ENCODE measurements at regions not wholly inside any gene's neighbourhood (a gene's known extent, or its start where the extent isn't known, plus 50 kb on each side); places are given as distances from the start of the nearest gene placed in this dataset.

DNA sequence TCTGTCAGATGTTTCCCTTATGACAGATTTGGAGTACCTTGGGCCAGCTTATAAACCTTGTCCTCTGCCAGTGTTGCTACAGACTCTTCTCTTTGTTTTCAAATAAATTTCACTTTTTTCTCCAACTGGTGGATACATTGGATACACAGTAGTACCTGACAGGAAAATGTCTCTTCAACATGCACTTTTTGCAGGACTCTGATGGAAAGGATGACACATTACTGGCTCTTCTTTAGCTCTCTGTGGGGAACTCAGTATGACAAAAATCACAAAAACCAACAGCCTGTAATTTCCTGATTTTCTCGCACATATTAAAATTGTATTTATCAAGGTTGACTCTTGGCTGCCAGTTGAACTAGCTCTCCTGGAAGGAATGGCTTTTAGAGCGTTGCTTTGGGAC lies 61.3 kb upstream of the GIMD1 start:
- DNase-seq (ENCODE audit: low spot score): no peak

DNA sequence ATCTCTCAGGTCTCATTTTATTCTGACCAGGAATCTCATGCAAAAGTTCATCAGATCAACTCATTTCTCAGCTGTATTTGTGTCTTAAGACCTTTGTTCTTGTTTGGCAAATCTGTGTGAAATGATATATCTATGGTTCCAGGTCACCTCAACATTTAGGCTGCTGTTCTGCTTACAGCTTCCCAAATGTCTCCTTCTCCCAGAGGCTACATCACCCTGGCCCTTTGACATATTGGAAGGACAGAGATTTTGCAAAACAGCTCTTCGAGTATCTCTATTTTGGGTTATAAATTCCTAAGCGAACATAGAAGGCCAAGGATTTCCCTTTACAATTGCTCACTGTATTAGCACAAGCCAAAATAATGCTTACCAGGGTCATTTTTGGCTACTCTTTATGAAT lies 57.5 kb upstream of the GIMD1 start:
- no peak for DNase-seq (ENCODE audit: low spot score)

DNA sequence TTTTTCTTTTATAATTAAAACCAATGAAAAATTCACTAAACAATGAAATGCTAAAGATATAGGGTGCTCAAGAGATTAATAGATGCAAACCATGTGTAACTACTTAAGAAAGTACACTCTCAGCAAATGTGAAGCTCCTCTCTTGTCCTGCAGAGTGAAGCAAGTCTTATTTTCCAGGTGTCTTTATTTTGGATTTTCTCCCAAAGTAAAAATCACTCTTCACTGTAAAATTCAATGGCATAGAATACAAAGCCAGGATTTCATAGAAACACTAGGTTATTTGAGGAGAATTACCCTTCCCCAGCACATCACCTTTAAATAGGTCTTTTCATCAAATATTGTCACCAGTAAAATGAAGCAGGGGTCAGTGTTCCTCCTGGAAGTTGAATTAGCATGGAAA lies 57.0 kb upstream of the GIMD1 start:
- DNase-seq (ENCODE audit: low spot score): no peak

DNA sequence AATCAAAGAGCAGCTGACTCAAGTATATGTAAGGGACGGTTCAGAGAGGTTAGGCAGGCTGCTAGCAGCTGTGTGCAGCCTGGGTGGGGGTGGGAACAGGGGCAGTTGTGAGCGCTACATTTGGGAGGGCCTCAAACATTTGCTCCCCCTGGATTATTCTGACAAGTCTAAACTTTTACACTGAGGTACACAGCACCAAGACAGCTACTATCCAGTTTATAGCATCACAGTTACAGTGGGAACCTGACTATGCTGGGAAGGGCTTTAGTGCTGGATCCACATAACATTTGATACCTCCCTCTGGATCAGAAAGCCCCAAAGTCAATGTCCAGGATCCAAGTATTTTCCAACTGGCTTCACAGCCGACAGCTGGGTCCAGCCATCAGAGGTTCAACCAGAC lies 55.8 kb upstream of the GIMD1 start:
- DNase-seq (ENCODE audit: low spot score): no peak

DNA sequence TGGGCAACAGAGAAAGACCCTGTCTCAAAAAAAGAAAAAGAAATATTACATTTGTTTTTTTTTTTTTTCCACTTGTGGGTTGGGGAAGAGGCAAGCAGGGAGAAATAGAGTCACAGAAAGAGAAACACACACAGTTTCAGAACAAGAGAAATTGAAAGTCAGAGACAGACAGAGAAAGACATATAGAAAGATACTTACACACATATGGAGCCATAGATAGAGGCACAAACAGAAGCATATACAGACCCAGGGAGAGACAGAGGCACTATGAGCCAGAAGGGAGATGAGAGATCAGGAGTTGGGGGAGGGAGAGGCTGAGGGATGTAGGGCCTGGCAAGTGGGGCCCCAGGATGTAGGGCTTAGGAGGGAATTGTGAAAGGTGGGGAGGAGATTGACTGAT lies 55.2 kb upstream of the GIMD1 start:
- no peak for DNase-seq (ENCODE audit: low spot score)

DNA sequence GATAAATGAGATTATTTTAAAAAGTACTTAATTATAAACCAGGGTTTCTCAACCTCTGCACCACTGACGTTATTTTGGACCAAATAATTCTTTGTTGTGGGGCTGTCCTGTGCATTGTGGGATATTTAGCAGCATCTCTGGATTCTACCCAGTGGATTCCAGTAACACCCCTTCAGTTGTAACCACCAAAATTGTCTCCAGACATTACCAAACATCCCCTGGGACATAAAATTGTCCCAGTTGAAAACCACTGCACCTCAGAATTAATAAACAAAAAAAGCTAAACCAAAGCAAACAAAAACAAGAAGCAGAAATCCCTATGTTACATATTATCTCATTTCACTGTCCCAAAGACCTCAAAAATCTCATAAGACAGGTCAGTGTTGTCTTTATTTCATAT lies 54.2 kb upstream of the GIMD1 start:
- no peak for DNase-seq (ENCODE audit: low spot score)

DNA sequence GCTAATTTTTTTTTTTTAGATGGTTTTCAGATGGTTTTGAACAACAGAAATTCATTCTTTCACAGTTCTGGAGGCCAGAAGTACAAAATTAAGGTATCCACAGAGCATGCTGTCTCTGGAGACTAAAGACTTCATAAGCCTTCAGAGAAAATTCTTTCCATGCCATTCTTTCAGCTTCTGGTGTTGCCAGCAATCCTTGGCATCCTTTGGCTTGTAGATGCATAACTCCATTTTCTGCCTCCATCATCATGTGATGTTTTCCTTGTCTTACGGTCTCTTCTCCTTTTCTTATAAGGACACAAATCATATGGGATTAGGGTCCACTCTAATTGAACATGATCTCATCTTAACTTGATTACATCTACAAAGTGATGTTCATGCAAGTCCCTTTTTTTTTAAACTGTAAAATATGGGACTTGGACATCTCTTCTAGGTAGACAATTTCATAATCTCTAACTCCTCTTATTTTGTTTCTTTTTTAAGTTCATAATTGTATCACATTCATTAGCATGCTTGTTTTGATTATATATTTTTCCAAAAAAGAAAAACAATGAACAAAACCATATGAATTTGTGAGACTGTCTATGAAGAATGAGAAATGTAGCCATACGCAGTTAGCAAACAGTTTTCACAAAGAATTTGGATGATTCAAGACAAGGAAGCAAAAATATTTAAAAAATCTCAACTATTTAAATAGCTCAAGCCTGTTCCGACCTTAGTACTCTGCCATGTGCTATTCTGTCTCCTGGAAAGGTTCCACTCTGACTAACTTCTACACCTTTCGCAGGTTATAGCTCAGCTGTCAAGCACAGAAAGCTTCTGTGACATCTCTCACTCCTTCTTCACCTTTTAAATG lies 53.1 kb upstream of the GIMD1 start:
- no peak for DNase-seq (ENCODE audit: low spot score)

DNA sequence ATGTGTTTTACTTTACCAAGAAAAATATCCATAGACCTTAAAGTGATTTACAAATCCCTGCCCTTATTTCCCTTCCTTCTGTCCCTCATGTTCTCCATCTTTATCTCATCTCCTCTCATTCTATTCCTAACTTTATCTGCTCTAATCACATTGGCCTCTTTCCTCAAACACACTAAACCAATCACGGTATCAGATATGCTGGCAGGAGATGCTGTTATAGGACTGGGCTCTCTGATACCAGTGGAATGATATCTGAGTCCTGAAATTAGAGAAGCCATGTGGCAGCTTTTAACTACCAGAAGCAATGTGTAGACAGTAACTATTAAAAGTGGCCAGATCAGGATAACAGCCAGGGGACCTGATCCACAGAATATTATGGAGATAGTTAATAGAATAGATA lies 49.9 kb upstream of the GIMD1 start:
- no peak for DNase-seq (ENCODE audit: low spot score)

All from D341Med (cell line).